OCI-LY3 (cell line): ENCODE measurements at regions not wholly inside any gene's neighbourhood (a gene's known extent, or its start where the extent isn't known, plus 50 kb on each side); places are given as distances from the start of the nearest gene placed in this dataset.

Source experiments
- EZH2phosphoT487 ChIP-seq: fragments of 200-600 bp; shearing (Covaris generic); IDR thresholded peaks from 2 replicates; pipeline ENCODE4 v1.6.1; 2018; ENCODE audit warnings: antibody characterized with exemption, mixed run types, low read depth
- TF ChIP-seq, protein P1 (sequence below): fragments of 200-600, 300-600 bp; sonication (generic); IDR thresholded peaks from 2 replicates; pipeline ENCODE4 v1.5.1; 2014; ENCODE audit warnings: antibody characterized with exemption, low read length, low read depth

DNA sequence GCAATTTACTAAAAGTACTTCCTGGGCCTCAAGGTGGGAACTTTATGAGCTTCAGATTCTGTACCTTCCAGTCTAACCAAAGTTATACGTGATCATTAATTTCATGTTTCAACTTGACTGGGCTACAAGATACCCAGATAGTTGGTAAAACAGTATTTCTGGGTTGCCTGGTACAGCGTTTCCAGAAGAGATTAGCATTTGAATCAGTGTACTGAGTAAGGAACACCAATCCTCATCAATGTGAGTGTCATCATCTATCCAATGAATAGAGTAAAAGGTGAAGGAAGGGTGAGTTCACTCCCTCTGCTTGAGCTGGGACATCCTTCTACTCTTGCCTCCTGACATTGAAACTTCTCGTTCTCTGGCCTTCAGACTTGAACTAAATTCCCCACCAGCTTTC lies 274.5 kb upstream of the ID2 start:
- TF ChIP-seq, protein P1, sequence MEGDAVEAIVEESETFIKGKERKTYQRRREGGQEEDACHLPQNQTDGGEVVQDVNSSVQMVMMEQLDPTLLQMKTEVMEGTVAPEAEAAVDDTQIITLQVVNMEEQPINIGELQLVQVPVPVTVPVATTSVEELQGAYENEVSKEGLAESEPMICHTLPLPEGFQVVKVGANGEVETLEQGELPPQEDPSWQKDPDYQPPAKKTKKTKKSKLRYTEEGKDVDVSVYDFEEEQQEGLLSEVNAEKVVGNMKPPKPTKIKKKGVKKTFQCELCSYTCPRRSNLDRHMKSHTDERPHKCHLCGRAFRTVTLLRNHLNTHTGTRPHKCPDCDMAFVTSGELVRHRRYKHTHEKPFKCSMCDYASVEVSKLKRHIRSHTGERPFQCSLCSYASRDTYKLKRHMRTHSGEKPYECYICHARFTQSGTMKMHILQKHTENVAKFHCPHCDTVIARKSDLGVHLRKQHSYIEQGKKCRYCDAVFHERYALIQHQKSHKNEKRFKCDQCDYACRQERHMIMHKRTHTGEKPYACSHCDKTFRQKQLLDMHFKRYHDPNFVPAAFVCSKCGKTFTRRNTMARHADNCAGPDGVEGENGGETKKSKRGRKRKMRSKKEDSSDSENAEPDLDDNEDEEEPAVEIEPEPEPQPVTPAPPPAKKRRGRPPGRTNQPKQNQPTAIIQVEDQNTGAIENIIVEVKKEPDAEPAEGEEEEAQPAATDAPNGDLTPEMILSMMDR, result no peak
- TF ChIP-seq EZH2phosphoT487, result no peak
